ENCODE measurements at regions not wholly inside any gene's neighbourhood (a gene's known extent, or its start where the extent isn't known, plus 50 kb on each side); places are given as distances from the start of the nearest gene placed in this dataset.
"Not testable (repeated sequence)": the region's sequence is repeated elsewhere in the genome, so short reads cannot be mapped to it uniquely, and the experiment has no call there.

DNA sequence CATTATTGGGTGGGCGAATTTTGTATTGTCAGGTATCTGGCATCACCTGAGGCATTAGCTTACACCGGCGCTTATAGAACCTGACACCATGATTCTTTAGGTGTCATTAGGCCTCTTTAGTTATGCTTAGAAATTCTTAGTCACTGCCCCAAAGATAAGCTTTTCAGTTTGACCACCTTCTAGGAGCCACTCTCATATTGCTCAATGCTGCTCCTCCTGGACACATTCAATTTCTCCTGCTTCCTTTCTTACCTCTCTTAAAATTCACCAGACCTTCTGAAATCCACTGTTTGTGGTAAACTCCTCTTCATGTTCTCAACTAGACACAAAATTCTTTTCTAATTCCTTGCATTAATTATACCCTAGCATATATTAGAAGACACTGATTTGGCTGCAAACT, 93.9 kb upstream of the NOX4 start:
- TF ChIP-seq, protein P1, sequence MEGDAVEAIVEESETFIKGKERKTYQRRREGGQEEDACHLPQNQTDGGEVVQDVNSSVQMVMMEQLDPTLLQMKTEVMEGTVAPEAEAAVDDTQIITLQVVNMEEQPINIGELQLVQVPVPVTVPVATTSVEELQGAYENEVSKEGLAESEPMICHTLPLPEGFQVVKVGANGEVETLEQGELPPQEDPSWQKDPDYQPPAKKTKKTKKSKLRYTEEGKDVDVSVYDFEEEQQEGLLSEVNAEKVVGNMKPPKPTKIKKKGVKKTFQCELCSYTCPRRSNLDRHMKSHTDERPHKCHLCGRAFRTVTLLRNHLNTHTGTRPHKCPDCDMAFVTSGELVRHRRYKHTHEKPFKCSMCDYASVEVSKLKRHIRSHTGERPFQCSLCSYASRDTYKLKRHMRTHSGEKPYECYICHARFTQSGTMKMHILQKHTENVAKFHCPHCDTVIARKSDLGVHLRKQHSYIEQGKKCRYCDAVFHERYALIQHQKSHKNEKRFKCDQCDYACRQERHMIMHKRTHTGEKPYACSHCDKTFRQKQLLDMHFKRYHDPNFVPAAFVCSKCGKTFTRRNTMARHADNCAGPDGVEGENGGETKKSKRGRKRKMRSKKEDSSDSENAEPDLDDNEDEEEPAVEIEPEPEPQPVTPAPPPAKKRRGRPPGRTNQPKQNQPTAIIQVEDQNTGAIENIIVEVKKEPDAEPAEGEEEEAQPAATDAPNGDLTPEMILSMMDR (IDR thresholded peaks at IDR 0.05), result not testable (repeated sequence)
- not testable (repeated sequence) for TF ChIP-seq POLR2A (IDR thresholded peaks at IDR 0.05)
